Fibroblast of skin of right quadriceps (primary cell): ENCODE measurements at regions not wholly inside any gene's neighbourhood (a gene's known extent, or its start where the extent isn't known, plus 50 kb on each side); places are given as distances from the start of the nearest gene placed in this dataset.
A peak's percentile ranks its signal among the peaks of the same experiment; 100 is the strongest.
"Not testable (repeated sequence)": the region's sequence is repeated elsewhere in the genome, so short reads cannot be mapped to it uniquely, and the experiment has no call there.

Experiments
- DNase-seq: peaks from one replicate; pipeline ENCODE4 v3.0.0-alpha.2; 2013

DNA sequence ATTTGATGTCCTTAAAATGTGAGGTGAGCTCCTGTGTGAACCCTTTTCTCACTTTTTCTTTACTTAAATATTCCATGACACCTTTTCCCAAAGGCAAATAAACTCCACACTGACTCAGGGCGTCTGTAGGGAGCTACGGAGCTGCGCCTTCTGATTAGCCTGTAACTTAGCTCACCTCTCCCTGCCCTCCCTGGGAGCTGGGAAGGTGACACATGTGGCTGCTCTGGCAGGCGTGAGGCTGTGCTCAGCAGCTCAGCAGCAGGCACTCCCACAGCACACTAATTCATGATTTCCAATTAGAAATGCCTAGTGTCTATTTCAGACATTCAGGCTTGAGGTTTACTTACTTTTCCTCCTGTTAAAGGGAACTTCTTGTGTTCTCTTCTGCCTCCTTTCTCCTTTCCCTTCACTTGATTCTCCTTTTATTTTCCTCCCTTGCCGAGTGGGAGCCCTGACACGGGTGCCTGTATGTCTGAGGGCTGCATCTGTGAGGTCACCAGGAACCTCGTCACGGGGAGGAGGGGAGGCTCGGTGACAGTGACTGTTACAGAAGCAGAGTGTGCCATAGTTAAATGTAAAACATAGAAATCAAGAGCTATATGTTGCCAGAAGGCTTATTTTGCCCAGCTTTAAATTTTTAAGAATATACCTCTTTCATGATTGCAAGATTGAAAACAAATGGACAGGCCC, 437.1 kb downstream of the DCDC2C start:
- DNase-seq: no peak

DNA sequence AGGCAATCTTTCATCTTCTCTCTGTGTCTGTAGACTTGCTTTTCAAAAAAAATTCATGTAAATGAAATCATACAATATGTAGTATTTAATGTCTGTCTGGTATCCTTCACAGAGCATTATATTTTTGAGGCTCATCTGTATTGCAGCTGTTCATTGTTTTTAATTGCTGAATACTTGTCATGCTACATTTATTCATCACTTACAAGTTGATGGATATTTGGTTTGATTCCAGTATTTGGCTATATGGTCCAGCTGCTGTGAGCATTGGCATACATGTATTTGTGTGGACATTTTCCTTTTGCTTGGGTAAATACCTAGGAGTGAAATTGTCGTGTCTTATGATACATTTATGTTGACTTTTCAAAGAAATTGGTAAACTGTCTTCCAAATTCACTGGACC, 441.4 kb downstream of the DCDC2C start:
- no peak for DNase-seq

DNA sequence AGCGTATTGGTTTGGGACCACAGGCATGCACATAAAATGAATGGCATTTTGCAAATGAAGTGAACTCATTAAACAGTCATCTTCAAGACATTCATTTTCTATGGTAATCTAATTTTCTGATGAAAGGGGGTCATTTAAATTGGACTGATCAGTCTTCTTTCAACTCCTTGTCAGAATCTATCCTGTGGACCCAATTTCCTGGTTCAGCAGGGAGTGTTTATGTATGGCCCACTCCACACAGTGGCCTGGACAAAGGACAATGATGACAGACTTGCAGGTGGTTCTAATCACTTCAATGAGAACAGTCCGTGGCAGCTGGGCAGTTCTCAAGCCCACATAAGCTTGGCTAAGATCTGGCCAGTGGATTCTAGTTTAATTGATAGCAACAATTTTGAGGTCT, 448.1 kb downstream of the DCDC2C start:
- no peak for DNase-seq

DNA sequence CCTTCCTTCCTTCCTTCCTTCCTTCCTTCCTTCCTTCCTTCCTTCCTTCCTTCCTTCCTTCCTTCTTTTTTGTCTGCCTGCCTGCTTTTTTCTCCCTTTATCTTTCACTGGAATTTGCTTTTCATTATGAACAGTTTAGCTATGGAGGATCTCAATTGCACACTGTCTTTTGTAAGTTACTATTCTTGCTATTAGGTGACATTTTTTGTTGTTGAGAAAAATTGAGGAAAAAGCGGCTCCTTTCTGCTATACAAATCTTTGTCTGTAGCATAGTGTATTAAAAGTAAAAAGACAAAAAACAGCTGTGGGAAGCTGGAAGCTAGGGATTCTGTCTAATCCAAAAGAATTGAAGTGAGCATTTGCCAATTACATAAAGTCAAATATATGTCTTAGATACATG, 448.7 kb downstream of the DCDC2C start:
- no peak for DNase-seq

DNA sequence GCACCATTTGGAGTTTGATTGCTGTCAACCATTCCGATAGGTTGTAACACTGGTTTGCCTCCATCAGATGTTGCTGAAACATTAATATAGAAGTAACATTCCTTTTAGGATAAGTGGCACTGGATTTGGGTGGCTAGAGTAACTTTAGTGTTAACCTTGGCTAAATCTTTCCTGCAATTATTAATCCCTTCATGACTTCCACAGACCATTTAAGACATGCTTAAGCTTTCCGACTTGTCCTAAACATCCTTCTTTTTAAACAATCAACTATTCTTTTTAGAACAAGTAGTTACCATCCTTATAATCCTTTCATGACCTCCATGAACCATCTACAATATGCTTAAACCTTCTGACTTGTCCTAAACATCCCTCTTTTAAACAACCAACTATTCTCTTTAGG, 465.5 kb downstream of the DCDC2C start:
- DNase-seq: no peak

DNA sequence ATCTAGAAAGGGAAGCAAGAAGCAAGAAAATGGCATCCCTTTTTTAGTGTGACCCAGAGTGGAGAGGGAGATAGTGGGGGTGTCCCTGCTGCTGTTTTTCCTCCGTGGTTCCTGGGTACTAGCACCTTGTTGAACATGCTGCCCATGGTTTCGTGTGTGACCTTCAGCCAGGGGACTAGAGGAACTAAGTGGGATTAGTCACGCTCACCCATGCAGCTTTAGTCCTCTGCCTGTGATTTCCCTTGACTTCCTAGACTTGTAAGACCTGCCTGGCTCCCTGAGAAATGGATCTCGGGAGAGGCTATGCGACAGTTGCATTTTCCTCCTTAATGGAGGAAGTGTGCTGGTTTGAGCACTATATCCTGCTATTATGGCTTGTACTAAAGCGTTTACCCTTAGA, 471.4 kb downstream of the DCDC2C start:
- peak; percentile 3 for DNase-seq

DNA sequence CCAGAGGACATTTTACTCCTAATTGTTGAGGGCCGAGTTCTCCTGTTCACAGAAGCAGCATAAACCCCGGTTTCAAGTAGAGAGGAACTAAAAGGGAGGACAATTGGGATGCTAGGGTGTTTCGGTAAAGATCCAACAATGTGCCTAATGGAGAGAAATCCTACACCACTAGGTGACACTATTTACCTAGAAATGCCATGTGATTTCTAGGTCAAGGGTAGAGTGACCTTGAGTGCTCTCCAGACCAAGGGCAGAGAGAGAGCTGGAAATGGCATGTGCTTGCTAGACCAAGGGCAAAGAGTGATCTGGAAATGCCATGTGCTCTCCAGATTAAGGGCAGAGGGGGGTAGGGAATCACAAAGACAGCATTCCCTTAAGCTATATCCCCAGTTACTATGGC, 472.0 kb downstream of the DCDC2C start:
- no peak for DNase-seq

DNA sequence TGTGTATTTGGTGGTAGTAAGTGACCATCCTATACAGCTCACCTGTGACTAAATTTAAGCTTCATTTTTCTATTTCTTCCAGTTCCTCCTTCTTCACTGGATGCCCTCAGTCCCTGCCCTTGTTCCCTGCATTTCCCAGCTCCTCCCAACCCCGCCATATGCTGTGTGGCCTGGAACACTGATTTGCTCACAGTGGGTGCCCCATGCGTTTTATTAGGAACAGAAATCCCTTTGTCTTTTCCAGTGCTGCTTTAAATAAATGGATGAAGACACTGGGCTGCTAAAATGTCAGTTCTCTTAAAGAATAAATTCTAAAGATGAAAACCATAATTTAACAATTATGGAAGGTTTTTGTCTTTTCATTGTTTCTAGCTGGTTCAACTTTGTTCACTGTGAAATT, 477.3 kb downstream of the DCDC2C start:
- no peak for DNase-seq

DNA sequence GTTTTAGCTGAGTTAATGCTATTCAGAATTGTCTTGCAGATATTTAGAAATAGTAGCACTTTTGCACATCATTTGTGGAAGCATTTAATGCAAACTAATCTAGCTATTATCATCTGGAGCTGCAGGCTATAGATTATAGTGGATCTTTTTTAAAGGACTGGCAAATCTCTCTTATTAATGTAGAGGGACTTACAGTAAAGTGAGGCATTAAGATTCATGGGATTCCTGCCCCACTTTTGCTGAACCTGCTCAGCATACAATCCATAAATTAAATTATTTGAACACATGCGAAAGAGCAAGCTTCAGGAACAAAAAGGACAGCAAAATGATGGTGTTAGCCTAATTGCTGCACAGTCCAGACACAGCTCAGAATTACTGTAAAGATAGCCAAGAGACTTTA, 477.7 kb downstream of the DCDC2C start:
- DNase-seq: no peak

DNA sequence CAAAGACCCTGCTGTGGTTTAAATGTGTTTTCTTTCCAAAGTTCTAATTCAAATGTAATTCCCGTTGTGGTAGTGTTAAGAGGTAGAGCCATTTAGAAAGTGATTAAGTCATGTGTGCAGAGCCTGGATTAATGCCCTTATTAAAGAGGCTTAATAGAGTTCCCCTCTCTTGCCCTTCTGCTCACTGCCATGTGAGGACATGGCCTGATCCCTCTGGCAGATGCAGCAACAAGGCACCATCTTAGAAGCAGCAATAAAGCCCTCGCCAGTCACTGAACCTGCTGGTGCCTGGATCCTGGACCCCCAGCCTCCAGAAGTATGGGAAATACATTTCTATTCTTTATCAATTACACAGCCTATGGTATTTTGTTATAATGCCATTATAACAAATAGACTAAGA, 485.2 kb downstream of the DCDC2C start:
- no peak for DNase-seq

DNA sequence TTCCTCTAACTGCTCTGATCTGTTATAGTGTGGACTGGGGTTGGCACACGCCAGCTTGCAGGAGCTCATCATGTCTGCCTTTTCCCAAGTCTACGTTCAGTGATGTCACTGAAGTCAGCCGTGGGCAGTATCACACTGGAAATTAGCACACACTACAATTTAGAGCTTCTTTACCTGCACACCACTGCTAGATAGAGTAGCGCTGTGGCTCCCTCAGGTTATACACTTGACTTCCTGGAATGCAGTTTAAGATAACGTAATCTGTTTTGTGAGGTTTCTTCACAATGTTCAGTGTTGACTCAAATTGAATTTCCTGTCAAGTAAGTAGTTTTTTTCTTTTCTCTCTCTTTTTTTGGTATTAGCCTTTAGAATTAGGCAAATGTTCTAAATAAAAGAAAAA, 487.2 kb downstream of the DCDC2C start:
- DNase-seq: no peak

DNA sequence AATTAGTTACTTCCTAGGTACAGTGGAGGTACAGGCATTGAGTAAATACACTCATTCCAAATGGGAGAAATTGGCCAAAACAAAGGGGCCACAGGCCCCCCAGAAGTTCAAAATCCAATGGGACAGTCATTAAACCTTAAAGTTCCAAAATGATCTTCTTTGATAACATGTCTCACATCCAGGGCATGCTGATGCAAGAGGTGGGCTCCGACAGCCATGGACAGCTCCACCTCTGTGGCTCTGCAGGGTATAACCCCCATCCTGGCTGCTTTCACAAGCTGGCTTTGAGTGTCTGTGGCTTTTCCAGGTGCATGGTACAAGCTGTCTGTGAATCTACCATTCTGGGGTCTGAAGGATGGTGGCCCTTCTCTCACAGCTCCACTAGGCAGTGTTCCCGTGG, 488.7 kb downstream of the DCDC2C start:
- no peak for DNase-seq

DNA sequence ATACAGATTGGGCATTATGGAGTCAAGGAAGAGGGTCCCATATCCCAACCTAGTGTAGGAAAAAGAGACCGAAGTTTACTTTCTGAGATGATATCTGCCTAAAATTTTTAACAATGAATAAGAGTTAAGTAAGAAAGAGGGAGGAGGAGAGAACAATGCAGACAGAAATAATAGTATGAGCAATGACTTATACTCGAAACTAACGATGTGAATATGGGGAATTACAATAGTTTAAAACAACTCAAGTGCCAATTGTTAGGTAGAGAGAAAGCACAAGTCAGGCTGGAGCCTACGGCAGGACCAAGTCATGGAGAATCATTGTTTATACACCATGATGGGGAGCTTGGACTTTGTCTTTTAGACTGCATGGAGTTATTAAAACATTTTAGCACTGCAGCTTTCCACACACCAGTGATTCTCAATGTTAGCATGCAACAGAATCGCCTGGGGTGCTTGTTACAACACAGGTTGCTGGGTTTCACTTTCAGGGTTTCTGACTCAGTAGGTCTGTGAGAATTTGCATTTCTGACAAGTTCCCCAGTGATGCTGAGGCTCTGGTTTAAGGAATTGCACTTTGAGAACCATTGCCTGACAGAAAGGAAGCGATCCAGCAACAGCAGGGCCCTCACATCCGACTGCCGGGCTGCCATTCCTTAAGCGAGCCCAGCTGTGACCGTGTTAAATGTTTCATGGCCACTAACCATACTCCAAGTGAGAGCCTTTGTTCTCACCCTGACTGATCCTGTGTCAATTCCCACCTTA, 511.2 kb downstream of the DCDC2C start:
- DNase-seq: no peak

DNA sequence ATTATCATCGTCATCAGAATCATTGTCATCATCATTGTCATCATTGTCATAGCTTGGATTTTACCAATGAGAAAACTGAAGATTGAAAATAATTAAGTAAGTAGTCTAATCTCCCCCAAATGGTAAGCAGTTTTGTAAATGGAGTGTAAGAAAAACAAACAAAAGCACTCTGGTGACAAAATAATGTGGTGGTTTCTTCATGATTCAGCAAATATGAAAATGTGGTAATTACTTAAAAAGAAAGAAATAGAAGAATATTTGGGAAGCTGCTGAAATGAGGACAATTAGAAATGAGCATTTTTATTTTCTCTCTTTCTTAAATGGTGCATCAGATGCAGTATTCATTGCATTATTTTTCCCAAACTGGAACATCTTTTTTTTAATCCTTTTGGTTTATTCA, 514.4 kb downstream of the DCDC2C start:
- no peak for DNase-seq

DNA sequence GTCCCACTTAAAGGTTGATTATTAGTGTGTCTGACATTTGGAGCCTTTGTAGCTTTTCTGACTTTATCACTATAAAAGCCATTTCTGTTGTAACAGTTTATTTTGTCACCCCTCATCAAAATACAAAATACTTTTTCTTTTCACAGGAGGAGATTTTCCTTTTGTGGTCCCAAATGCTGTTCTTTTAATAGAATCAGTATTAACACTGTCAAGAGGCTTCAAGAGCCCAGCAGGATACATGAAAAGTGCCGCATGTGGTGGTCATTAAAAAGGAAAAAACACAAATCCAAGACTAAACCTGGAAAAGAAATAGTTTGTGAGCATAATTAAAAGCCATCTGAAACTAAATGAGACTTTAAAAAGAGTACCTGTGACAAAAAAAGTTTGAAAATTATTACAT, 515.7 kb downstream of the DCDC2C start:
- no peak for DNase-seq

DNA sequence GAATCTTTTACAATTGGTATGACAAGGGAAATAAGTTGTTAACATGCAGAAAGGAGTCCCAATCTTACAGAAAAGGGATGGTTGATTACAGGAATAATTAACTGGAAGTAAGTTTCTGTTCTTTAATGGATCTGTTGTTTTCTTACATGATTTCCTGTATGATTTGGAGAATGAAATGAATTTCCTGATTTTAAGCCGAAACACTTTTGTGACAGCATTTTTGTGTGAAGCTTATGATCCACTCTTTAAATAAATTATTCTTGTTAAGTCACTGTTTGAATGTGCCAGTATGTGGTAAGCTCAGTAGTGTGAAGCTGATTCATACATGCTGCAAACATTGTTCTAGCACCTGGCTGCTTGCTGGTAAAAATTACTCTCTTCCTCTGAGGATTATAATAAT, 516.2 kb downstream of the DCDC2C start:
- DNase-seq: no peak

DNA sequence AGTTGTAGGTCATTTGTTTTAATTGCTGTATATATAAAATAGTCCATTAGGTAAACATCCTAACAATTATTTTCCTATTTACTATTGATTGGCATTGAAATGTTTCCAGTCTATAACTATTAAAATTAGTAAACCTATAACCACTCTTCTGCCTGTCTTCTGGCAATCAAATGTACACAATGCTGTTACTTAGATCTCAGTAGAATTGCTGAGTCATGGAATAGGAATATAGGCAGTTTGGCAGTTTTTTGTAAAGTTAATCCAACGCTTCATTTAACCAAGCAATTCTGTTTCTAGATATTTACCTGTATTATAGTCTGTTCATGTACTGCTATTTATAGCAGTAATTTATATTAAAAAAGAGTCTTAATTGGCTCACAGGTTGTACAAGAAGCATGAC, 518.1 kb downstream of the DCDC2C start:
- DNase-seq: no peak

DNA sequence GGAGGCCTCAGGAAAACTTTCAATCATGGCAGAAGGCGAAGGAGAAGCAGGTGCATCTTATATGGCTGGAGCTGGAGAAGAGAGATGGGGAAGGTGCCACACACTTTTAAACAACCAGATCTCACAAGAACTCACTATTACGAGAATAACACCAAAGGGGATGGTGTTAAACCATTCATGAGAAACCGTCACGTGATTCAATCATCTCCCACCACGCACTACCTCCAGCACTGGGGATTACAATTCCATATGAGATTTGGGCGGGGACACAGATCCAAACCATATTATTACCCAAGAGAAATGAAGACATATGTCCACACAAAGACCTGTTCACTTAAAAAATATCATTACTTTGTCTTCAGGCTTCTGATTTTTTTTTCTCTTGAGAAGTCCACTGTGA, 518.5 kb downstream of the DCDC2C start:
- DNase-seq: no peak

DNA sequence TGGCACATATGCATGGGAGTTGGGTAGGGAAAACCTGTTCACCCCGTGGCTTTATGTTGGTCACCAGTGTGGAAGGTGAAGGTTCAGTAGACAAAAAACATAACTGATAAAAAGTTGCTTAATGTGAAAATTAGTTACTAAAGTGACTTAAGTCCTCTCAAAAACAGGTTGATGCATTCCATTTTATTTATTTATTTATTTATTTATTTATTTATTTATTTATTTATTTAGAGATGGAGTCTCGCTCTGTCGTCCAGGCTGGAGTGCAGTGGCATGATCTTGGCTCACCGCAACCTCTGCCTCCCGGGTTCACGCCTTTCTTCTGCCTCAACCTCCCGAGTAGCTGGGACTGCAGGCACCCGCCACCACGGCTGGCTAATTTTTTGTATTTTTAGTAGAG, 541.0 kb downstream of the DCDC2C start:
- not testable (repeated sequence) for DNase-seq

DNA sequence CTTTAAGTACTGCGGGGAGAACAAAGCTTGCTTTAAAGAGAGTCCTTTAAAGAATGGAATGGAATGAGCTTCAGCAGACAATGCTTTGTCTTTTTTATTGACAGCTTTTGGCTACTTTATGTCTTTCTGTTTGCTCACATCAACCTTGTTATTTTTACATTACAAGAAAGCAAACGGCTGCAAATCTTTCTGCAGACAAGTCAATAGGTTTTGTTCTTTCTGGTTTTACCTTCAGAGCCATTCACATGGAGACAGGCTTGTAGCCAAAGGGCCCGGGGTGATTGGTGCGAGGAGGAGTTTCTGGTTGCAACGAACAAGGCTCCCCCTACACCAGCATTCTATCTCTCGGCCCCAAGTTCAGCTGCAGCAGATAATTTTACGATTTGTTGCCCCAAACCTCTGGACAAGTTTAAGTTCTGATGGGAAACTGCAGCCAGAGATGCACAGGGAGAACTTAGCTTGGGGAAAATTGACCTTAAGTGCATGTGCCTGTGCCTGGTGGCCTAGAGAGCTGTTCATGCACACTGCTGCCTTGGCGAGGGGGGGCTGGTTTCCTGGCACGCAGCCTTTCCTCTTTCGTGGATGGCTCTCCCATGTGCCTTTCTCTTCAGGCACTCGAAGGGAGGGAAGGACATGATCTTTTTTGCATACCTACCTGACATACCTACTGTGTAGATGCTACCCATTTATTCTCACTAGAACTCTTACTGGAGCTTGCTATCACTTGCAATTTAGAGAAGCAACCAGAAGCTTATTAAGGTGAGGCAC, 543.2 kb downstream of the DCDC2C start:
- DNase-seq: no peak

DNA sequence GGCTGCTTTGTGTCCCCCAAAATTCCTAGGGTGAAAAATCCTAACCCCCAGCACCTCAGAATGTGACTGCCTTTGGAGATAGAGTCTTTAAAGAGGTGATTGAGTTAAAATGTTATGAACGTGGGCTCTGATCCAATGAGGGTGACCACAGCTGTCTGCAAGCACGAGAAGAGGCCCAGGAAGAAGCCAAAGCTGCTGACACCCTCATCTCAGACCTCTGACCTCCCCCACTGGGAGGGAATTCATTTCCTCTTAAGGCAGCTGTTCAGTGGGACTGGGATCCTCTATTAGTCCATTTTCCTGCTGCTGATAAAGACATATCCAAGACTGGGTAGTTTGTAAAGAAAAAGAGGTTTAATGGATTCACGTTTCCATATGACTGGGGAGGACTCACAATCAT, 544.4 kb downstream of the DCDC2C start:
- DNase-seq: no peak

DNA sequence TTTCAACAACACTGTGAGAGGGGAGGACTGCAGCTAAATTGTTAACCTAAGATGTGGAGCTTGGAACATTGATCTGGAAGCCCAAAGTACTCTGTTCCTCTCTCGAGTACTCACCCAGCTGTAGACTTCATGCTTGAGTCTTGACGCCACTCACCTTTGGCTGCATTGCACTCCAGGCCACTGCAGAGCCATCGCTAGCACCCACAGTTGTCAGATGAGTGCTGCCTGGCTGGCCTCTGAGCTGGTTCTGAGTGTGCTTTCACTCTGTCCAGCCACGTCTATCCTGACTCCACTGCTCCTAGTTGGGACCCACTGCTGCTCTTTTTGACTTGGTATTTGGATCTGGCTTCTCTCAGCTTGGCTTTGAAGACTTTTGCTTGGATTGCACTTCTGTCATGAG, 552.1 kb downstream of the DCDC2C start:
- DNase-seq: no peak

DNA sequence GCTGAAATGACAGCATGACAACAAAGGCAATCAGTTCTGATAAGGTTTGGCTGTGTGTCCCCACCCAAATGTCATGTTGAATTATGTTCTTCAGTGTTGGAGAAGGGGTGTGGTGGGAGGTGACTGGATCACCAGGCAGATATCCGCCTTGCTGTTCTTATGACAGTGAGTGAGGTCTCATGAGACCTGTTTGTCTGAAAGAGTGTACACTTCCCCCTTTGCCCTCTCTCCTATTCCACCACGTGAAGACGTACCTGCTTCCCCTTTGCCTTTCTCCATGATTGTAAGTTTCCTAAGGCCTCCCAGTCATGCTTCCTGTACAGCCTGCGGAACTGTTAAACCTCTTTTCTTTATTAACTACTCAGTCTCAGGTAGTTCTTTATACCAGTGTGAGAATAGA, 553.0 kb downstream of the DCDC2C start:
- DNase-seq: no peak

DNA sequence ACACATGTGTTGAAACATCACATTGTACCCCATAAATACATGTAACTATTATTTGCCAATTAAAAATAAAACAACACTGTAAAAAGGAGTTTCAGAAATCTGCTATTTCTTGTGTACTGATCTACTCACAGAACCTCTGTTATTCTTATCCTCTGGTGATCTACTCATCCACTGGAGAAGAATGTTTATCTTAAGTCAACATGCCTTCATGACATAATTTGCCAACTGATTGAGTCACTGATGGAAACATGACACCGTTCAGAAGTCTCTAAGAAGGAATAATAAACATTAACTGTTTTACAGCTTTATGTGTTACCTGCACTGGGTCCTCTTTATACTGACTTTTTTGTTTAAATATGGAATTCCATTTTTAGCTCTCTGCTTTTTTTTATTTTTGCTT, 555.2 kb downstream of the DCDC2C start:
- no peak for DNase-seq
